Activated naive CD4-positive, alpha-beta T cell treated with anti-CD3 and anti-CD28 coated beads, Interleukin-2, amount 10 ng/mL, durations not matched to agents 7 days and 5 days (primary cell): ENCODE measurements at regions not wholly inside any gene's neighbourhood (a gene's known extent, or its start where the extent isn't known, plus 50 kb on each side); places are given as distances from the start of the nearest gene placed in this dataset.
"Not testable (repeated sequence)": the region's sequence is repeated elsewhere in the genome, so short reads cannot be mapped to it uniquely, and the experiment has no call there.

Experiments
- CTCF ChIA-PET: fragments of 350-600 bp; sonication (Branson Sonifier 250); formaldehyde crosslinking; loops from one replicate; lab custom pipeline; 2021; ENCODE audit warnings: antibody characterized with exemption; lab: Charles Lee
- DNase-seq: peaks from one replicate; pipeline ENCODE4 v3.0.0-alpha.2; 2020
- H3K27ac Mint-ChIP-seq: one replicate; pipeline ENCODE4 v1.8.0; 2021; ENCODE audit warnings: mild to moderate bottlenecking, moderate library complexity, mixed read lengths
- H3K27me3 Mint-ChIP-seq: one replicate; pipeline ENCODE4 v1.8.0; 2021; ENCODE audit warnings: mild to moderate bottlenecking, mixed read lengths
- H3K36me3 Mint-ChIP-seq: one replicate; pipeline ENCODE4 v1.8.0; 2021; ENCODE audit warnings: mixed read lengths
- H3K4me1 Mint-ChIP-seq: one replicate; pipeline ENCODE4 v1.8.0; 2021; ENCODE audit warnings: mixed read lengths
- H3K4me3 Mint-ChIP-seq: one replicate; pipeline ENCODE4 v1.8.0; 2021; ENCODE audit warnings: mild to moderate bottlenecking, moderate library complexity, mixed read lengths
- H3K9me3 Mint-ChIP-seq: one replicate; pipeline ENCODE4 v1.8.0; 2021; ENCODE audit warnings: mixed read lengths

DNA sequence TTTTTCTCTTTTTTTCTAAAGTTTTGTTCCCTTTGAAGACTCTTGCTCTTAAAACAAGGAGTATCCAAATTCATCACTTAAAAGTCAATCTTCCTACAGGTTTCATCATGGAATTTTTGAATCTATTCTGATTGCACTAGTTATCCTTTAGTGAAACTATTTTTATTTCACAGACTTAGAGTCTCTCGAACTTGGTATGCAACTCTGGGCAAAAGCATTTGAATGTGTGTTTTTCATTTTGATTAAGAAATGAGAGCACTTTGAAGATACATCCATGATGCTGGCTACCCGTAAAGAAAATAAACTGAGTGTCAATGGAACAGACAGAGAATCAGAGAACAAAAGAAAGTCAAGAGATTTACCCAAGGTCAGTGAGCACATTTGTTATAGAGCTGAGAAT, 586.5 kb downstream of the EPM2A start:
- no peaks in the 10 kb centered on the region for H3K4me1 Mint-ChIP-seq
- H3K36me3 Mint-ChIP-seq = no peaks in the 10 kb centered on the region
- CTCF ChIA-PET = no interaction called here
- H3K4me3 Mint-ChIP-seq = no peak overlapping the region
- H3K9me3 Mint-ChIP-seq = no peaks in the 10 kb centered on the region
- H3K27ac Mint-ChIP-seq = no peak overlapping the region
- no peaks in the 10 kb centered on the region for H3K27me3 Mint-ChIP-seq
- no peak for DNase-seq

DNA sequence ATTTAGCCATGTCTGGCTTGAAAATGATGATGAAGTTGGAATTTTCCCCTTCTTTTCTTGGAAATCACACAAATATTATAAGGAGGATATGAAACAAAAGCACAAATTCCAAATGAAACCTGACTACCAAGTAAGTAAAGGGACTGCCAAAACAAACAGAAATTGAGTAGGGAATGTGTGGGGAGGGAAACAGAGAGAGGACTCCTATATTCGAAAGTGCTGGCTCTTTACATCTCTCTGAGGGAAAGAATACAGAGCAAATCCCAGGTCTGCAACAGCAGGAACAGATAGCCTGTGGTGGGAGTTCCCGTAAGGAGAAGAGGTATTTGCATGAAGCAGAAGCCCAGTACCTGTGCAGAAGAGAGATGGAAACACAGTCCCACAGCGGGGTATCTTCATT, 583.7 kb downstream of the EPM2A start:
- Mint-ChIP-seq H3K27ac (no peak overlapping the region), H3K36me3 (no peaks in the 10 kb centered on the region), H3K27me3 (no peaks in the 10 kb centered on the region), H3K4me3 (no peak overlapping the region), H3K4me1 (no peaks in the 10 kb centered on the region), H3K9me3 (no peaks in the 10 kb centered on the region)
- CTCF ChIA-PET = no interaction called here
- DNase-seq = no peak

DNA sequence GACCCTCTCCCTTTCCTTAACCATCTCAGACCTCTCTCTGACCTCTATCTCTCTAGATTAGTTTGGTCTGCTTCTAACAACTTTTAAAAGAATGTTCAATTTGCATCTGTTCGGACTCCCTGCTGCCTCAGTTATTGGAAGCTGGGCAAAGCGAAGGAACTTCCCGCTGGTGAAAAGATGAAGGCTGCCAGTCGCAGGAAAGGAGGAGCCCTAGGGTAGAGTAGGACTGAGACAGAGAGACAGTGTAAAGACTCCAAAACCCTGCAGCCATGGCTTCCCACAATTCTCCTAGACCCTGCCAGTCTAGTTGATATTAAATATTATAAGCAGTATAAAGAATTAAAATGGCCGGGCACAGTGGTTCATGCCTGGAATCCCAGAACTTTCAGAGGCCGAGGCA, 581.8 kb downstream of the EPM2A start:
- CTCF ChIA-PET = no interaction called here
- DNase-seq = no peak
- Mint-ChIP-seq H3K4me3 (no peak overlapping the region), H3K4me1 (no peaks in the 10 kb centered on the region), H3K9me3 (peaks cover under 1% of the 10 kb centered on the region), H3K36me3 (no peaks in the 10 kb centered on the region), H3K27ac (no peak overlapping the region), H3K27me3 (no peaks in the 10 kb centered on the region)

DNA sequence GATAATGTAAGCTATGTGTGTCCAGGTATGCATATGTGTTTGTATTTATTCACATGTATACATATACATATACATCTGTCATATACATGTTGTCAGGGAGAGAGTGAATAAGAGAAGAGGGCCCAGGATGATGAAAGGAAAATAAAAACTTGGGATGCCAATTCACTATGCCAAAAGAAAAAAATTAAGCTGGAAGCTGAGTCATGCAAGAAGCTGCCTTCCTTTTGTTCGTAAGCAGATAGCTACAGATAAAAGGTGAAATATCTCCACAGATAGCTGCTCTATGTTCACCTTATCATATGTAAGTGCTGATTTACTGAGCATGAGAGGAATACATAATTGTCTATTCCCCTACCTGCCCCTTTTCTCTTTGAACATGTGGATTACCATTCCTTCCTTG, 579.9 kb downstream of the EPM2A start:
- no peak overlapping the region for H3K4me3 Mint-ChIP-seq
- no peaks in the 10 kb centered on the region for H3K4me1 Mint-ChIP-seq
- no peak overlapping the region for H3K27ac Mint-ChIP-seq
- H3K9me3 Mint-ChIP-seq = peaks cover 11% of the 10 kb centered on the region
- no peaks in the 10 kb centered on the region for H3K36me3 Mint-ChIP-seq
- CTCF ChIA-PET = no interaction called here
- no peak for DNase-seq
- no peaks in the 10 kb centered on the region for H3K27me3 Mint-ChIP-seq

DNA sequence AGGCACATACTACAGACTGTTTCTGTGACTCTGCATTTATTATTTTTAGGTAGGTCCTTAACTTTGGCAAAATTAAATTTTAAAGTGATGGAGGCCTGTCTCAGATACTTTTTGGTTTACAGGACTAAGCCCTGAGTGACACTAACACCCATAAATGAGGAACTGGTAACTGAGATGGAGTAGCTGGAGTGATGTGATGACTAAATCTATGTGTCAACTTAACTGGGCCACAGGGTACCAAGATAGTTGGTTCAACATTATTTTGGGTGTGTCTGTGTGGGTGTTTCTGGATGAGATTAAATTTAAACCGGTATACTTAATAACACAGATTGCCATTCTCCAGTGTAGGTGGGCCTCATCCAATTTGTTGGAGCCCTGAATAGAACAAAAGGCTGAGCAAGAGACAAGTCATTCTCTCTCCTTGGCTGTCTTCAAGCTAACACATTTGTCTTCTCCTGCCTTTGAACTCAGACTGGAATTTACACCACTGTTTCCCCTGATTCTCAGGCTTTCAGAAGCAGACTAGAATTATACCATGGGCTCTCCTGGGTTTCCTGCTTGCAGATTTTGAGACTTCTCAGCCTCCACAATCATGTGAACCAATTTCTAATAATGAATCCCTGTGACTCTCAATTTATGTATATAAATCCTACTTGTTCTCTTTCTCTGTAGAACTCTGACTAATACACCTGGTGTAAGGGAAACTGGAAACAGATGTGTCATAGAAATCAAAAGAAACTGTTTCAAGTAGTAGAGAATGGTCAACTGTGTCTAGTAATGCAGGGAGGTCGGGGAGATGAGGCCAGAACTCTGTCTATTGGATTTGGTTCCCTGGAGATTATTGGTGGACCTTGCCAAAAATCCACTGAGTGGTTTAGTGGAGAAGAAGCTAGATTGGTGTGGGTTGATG, 579.2 kb downstream of the EPM2A start:
- Mint-ChIP-seq H3K4me1 (no peaks in the 10 kb centered on the region), H3K36me3 (no peaks in the 10 kb centered on the region), H3K4me3 (no peak overlapping the region), H3K9me3 (peaks cover 11% of the 10 kb centered on the region), H3K27me3 (no peaks in the 10 kb centered on the region), H3K27ac (no peak overlapping the region)
- CTCF ChIA-PET = no interaction called here
- no peak for DNase-seq

DNA sequence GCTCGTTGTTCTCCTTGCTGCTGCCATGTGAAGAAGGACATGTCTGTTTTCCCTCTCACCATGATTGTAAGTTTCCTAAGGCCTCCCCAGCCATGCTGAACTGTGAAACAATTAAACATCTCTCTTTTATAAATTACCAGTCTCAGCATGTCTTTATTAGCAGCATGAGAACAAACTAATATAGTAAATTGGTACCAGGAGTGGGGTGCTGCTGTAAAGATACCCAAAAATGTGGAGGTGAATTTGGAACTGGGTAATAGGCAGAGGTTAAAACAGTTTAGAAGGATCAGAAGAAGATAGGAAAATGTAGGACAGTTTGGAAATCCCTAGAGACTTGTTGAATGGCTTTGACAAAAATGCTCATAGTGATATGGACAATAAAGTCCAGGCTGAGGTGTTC, 576.7 kb downstream of the EPM2A start:
- DNase-seq, H3K27me3 Mint-ChIP-seq, H3K4me3 Mint-ChIP-seq, H3K27ac Mint-ChIP-seq, H3K4me1 Mint-ChIP-seq, CTCF ChIA-PET, H3K36me3 Mint-ChIP-seq: not testable (repeated sequence)
- H3K9me3 Mint-ChIP-seq = peaks cover 11% of the 10 kb centered on the region

DNA sequence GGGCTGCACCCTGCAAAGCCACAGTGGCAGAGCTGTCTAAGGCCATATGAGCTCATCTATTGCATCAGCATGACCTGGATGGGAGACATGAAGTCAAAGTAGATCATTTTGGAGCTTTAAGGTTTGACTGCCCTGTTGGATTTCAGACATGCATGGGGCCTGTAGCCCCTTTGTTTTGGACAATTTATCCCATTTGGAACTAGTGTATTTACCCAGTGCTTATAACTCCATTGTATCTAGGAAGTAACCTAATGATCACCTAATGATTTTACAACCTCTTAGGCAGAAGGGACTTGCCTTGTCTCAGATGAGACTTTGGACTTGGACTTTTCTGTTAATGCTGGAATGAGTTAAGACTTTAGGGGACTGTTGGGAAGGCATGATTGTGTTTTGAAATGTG, 575.4 kb downstream of the EPM2A start:
- no peak overlapping the region for H3K4me3 Mint-ChIP-seq
- CTCF ChIA-PET = no interaction called here
- H3K27me3 Mint-ChIP-seq = no peaks in the 10 kb centered on the region
- H3K36me3 Mint-ChIP-seq = no peaks in the 10 kb centered on the region
- H3K4me1 Mint-ChIP-seq = no peaks in the 10 kb centered on the region
- H3K27ac Mint-ChIP-seq = no peak overlapping the region
- no peak for DNase-seq
- peaks cover 11% of the 10 kb centered on the region for H3K9me3 Mint-ChIP-seq

DNA sequence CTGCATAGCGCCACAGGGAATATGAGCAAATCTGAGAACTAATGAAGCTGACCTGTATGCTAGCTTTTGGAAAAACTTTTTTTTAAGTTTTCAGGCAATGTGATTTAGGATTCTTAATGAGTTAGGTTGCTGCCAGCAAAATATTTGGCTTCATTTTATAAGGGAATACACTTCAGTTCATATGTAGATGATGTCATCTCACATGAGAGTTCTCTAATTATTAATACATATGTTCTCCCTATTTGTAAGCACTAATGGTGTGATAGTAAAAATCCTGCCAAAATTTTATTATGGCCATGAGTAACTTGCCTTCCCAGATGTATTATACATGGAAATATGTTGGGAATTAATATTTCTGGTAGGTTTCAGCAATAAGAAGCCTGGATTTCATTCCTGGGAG, 573.8 kb downstream of the EPM2A start:
- peaks cover 11% of the 10 kb centered on the region for H3K9me3 Mint-ChIP-seq
- H3K4me1 Mint-ChIP-seq = no peaks in the 10 kb centered on the region
- no peaks in the 10 kb centered on the region for H3K36me3 Mint-ChIP-seq
- CTCF ChIA-PET = no interaction called here
- H3K27ac Mint-ChIP-seq = no peak overlapping the region
- no peak for DNase-seq
- H3K4me3 Mint-ChIP-seq = no peak overlapping the region
- no peaks in the 10 kb centered on the region for H3K27me3 Mint-ChIP-seq

DNA sequence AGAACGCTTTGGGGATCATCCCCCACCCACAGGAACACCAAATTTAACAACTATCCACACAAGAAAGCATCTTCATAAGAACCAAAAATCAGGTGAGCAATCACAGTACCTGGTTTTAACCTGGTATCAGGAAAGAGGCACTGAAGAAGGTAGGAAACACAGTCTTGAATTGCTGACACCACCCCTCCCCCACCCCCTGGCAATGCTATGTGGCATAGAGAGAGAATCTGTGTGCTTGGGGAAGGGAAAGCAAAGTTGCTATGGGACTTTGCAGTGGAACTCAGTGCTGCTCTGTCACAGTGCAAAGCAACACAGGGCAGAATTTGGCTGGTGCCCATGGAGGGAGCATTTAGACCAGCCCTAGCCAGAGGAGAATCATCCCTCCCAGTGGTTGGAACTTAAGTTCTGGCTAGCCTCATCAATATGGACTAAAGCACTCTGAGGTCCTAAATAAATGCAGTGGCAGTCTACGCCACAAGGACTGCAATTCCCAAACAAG, 565.5 kb downstream of the EPM2A start:
- H3K27me3 Mint-ChIP-seq = peaks cover 4% of the 10 kb centered on the region
- no peaks in the 10 kb centered on the region for H3K36me3 Mint-ChIP-seq
- no peak overlapping the region for H3K4me3 Mint-ChIP-seq
- H3K27ac Mint-ChIP-seq = no peak overlapping the region
- no peak for DNase-seq
- H3K4me1 Mint-ChIP-seq = no peaks in the 10 kb centered on the region
- CTCF ChIA-PET = no interaction called here
- no peaks in the 10 kb centered on the region for H3K9me3 Mint-ChIP-seq

DNA sequence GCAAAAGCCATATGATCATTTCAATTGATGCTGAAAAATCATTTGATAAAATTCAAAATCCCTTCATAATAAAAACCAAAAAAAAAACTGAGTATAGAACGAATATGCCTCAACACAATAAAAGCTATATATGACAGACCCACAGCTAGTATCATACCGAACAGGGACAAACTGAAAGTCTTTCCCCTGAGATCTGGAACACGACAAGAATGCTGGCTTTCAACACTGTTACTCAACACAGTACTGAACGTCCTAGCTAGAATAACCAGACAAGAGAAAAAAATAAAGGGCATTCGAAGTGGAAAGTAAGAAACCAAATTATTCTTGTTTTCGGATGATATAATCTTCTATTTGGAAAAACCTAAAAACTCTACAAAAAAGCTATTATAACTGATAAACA, 559.9 kb downstream of the EPM2A start:
- H3K27me3 Mint-ChIP-seq = no peaks in the 10 kb centered on the region
- DNase-seq = no peak
- CTCF ChIA-PET = no interaction called here

DNA sequence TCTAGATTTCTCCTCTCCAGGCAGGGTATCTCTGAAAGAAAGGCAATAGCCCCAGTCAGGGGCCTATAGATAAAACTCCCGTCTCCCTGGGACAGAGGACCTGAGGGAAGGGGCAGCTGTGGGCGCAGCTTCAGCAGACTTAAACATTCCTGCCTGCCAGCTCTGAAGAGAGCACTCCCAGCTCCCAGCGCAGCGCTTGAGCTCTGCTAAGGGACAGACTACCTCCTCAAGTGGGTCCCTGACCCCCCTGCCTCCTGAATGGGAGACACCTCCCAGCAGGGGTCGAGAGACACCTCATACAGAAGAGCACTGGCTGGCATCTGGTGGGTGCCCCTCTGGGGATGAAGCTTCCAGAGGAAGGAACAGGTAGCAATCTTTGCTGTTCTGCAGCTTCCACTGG, 556.9 kb downstream of the EPM2A start:
- H3K27me3 Mint-ChIP-seq = no peaks in the 10 kb centered on the region
- H3K4me3 Mint-ChIP-seq = no peak overlapping the region
- no peaks in the 10 kb centered on the region for H3K36me3 Mint-ChIP-seq
- peaks cover 2% of the 10 kb centered on the region for H3K9me3 Mint-ChIP-seq
- CTCF ChIA-PET = no interaction called here
- H3K27ac Mint-ChIP-seq = no peak overlapping the region
- no peak for DNase-seq
- no peaks in the 10 kb centered on the region for H3K4me1 Mint-ChIP-seq

More for the DNA sequence above, 559.9 kb downstream of the EPM2A start:
- no peak overlapping the region for H3K4me3 Mint-ChIP-seq
- H3K36me3 Mint-ChIP-seq = no peaks in the 10 kb centered on the region
- no peaks in the 10 kb centered on the region for H3K4me1 Mint-ChIP-seq
- H3K27ac Mint-ChIP-seq = no peak overlapping the region
- peaks cover 2% of the 10 kb centered on the region for H3K9me3 Mint-ChIP-seq

DNA sequence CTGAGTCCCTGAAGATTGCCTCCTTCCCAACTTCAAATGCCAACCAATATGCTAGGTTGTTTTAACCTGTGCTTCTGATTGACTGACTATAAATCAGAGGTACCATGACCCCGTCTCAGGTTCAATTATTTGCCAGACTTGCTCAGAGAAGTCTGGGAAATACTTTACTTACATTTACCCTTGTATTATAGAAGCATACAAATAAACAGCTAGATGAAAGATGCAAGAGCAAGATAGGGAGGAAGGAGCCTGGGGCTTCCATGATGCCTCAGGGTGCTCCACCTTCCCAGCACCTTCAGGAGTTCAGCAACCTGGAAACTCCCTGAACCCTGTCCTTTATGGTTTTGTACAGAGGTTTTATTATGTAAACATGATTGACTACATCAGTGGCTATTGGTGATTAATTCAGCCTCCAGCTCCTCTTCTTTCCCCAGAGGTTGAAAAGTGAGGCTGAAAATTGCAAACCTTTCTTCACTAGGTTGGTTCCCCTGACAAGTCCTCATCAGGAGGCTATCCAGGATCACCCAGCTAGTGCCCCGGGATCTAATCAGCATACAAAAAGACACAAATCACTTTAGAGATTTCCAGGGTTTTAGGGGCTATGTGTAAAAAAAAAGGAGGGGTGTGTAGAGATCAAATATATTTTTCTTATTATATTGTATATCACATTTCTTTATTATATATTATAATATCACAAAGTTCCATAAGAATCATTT, 547.7 kb downstream of the EPM2A start:
- H3K27me3 Mint-ChIP-seq = no peaks in the 10 kb centered on the region
- H3K4me1 Mint-ChIP-seq = no peaks in the 10 kb centered on the region
- CTCF ChIA-PET = no interaction called here
- no peak for DNase-seq
- no peak overlapping the region for H3K4me3 Mint-ChIP-seq
- H3K27ac Mint-ChIP-seq = no peak overlapping the region
- H3K9me3 Mint-ChIP-seq = no peaks in the 10 kb centered on the region
- H3K36me3 Mint-ChIP-seq = no peaks in the 10 kb centered on the region

DNA sequence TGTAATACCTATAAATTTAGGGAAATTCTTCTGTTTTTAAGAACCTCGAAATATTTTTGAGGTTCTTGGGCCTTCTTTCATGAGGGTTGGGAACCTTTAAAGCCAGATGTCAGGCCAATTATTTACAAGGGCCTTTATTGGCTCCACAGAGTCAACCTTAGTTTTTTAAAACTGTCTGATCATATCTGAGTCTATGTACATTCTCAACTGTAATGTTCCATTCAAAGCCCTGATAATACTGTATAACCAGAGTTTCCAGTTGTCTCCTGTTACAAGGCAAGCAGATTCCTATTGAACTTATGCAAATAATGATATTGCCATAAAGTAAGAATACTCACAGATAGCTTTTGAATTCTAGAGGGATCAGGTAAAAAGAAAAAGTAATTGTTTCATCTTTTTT, 545.5 kb downstream of the EPM2A start:
- H3K9me3 Mint-ChIP-seq = no peaks in the 10 kb centered on the region
- no peaks in the 10 kb centered on the region for H3K4me1 Mint-ChIP-seq
- H3K36me3 Mint-ChIP-seq = no peaks in the 10 kb centered on the region
- H3K27me3 Mint-ChIP-seq = no peaks in the 10 kb centered on the region
- DNase-seq = no peak
- no peak overlapping the region for H3K4me3 Mint-ChIP-seq
- CTCF ChIA-PET = no interaction called here
- H3K27ac Mint-ChIP-seq = no peak overlapping the region

DNA sequence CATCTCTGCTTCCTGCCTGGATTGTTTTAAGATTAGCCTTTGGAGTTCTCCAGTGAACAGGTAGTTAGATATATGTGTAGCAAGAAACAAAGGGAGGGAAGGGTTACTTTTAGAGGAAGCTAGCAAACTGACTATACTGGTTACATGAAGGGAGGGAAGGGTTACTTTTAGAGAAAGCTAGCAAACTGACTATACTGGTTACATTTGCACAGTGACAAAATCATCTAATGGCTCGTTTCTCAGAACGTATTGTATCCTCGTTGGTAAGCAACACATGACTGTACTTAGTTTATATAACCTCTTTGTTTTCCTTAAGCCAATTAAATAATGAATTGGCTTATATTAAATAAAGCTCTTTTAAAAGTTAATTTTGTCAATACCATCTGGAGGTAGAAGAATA, 540.9 kb downstream of the EPM2A start:
- H3K4me3 Mint-ChIP-seq = no peak overlapping the region
- H3K4me1 Mint-ChIP-seq = no peaks in the 10 kb centered on the region
- no peaks in the 10 kb centered on the region for H3K36me3 Mint-ChIP-seq
- H3K9me3 Mint-ChIP-seq = no peaks in the 10 kb centered on the region
- H3K27me3 Mint-ChIP-seq = no peaks in the 10 kb centered on the region
- DNase-seq = no peak
- H3K27ac Mint-ChIP-seq = no peak overlapping the region
- CTCF ChIA-PET = no interaction called here

DNA sequence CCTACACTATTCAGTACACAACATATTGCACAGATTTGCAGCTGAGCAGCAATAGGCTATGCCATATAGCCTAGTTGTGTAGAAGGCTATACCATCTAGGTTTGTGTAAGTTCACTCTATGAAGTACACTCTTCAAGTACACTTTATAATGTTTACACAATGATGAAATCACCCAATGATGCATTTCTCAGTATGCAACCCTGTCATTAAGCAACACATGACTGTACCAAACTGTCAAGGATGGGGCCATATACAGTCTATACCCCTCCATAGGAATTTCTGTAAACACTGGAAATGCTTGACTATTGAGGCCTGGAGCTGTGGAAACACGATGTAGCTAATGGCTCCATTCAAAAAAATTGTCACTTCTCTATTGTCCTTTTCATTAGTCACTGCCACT, 535.4 kb downstream of the EPM2A start:
- H3K4me3 Mint-ChIP-seq = no peak overlapping the region
- DNase-seq = no peak
- H3K9me3 Mint-ChIP-seq = no peaks in the 10 kb centered on the region
- H3K4me1 Mint-ChIP-seq = no peaks in the 10 kb centered on the region
- CTCF ChIA-PET = no interaction called here
- H3K27me3 Mint-ChIP-seq = no peaks in the 10 kb centered on the region
- H3K27ac Mint-ChIP-seq = no peak overlapping the region
- H3K36me3 Mint-ChIP-seq = no peaks in the 10 kb centered on the region
